CD14-positive monocyte (primary cell): ENCODE measurements at regions not wholly inside any gene's neighbourhood (a gene's known extent, or its start where the extent isn't known, plus 50 kb on each side); places are given as distances from the start of the nearest gene placed in this dataset.

Source experiments
- DNase-seq, 3 donors: peaks; one replicate each; pipeline ENCODE4 v3.0.0-alpha.2; 2011 to 2022
- H2AFZ ChIP-seq: 2 replicates; pipeline ENCODE4 v1.6.0; 2012; ENCODE audit warnings: mild to moderate bottlenecking, low read depth, low read length, inconsistent platforms; ENCODE audit not compliant: insufficient read depth, poor library complexity, severe bottlenecking
- H3K27ac ChIP-seq, 2 donors: 1 replicate in 1 of 2; 2 replicates in 1 of 2; pipeline ENCODE4 v1.5.1; 2012 to 2013; ENCODE audit warnings: low read length in 2 of 2, control low read depth in 1 of 2, inconsistent platforms in 1 of 2, low read depth in 1 of 2, mild to moderate bottlenecking in 1 of 2
- H3K27me3 ChIP-seq, 2 donors: one replicate each; pipeline versions ENCODE4 v1.6.0 to v1.6.1; 2011 to 2013; ENCODE audit warnings: low read length in 2 of 2; ENCODE audit not compliant: control insufficient read depth in 2 of 2, insufficient read depth in 2 of 2
- H3K36me3 ChIP-seq, 2 donors: replicated peaks in 1 of 2; 1 replicate in 1 of 2; 2 replicates in 1 of 2; pipeline versions ENCODE4 v1.5.1 to v1.6.1; 2012 to 2013; ENCODE audit warnings: low read length in 2 of 2, control low read depth in 1 of 2, inconsistent platforms in 1 of 2, mild to moderate bottlenecking in 1 of 2; ENCODE audit not compliant: insufficient read depth in 2 of 2, control insufficient read depth in 1 of 2
- H3K4me1 ChIP-seq, 2 donors: 1 replicate in 1 of 2; 2 replicates in 1 of 2; pipeline versions ENCODE4 v1.5.1 to v1.6.1; 2012 to 2013; ENCODE audit warnings: low read length in 2 of 2, control low read depth in 1 of 2, inconsistent platforms in 1 of 2, mild to moderate bottlenecking in 1 of 2, moderate library complexity in 1 of 2; ENCODE audit not compliant: insufficient read depth in 2 of 2, control insufficient read depth in 1 of 2
- H3K4me2 ChIP-seq: replicated peaks from 2 replicates; pipeline ENCODE3; 2012; ENCODE audit warnings: low read length, moderate library complexity, mild to moderate bottlenecking; ENCODE audit not compliant: poor library complexity, severe bottlenecking; ENCODE audit errors: extremely low read depth
- H3K4me3 ChIP-seq, 3 experiments: fragments of 200-600 bp in 1 of 3; sonication (generic) in 1 of 3; replicated peaks in 1 of 3; 1 replicate in 2 of 3; 2 replicates in 1 of 3; pipeline ENCODE4 v1.5.1; 2011 to 2013; ENCODE audit warnings: low read length in 3 of 3, mild to moderate bottlenecking in 3 of 3, control low read depth in 2 of 3, low read depth in 2 of 3, inconsistent platforms in 1 of 3, moderate library complexity in 1 of 3
- H3K79me2 ChIP-seq: 2 replicates; pipeline ENCODE4 v1.6.0; 2012; ENCODE audit warnings: mild to moderate bottlenecking, control low read depth, inconsistent platforms, low read length, moderate library complexity; ENCODE audit not compliant: insufficient read depth
- H3K9ac ChIP-seq: 2 replicates; pipeline ENCODE4 v1.6.0; 2017; ENCODE audit warnings: low read length, mild to moderate bottlenecking; ENCODE audit not compliant: insufficient read depth, poor library complexity, severe bottlenecking
- H3K9me3 ChIP-seq, 2 donors: replicated peaks in 1 of 2; 1 replicate in 1 of 2; 2 replicates in 1 of 2; pipeline versions ENCODE4 v1.5.1 to v1.6.1; 2012 to 2013; ENCODE audit warnings: low read length in 2 of 2, control low read depth in 1 of 2; ENCODE audit not compliant: control insufficient read depth in 1 of 2, insufficient read depth in 1 of 2
- H4K20me1 ChIP-seq: 2 replicates; pipeline ENCODE4 v1.6.0; 2012; ENCODE audit warnings: mild to moderate bottlenecking, low read length, control low read depth, moderate library complexity; ENCODE audit not compliant: insufficient read depth
- H3K27ac Mint-ChIP-seq, 7 donors: one replicate each; pipeline ENCODE4 v1.8.0; 2020; ENCODE audit warnings: mild to moderate bottlenecking in 7 of 7, mixed read lengths in 7 of 7, moderate library complexity in 6 of 7, inconsistent platforms in 2 of 7
- H3K27me3 Mint-ChIP-seq, 3 donors: one replicate each; pipeline ENCODE4 v1.8.0; 2021 to 2022; ENCODE audit warnings: low read depth in 3 of 3, mild to moderate bottlenecking in 3 of 3, mixed read lengths in 3 of 3, moderate library complexity in 3 of 3, inconsistent platforms in 1 of 3
- H3K36me3 Mint-ChIP-seq, 2 donors: one replicate each; pipeline ENCODE4 v1.8.0; 2020; ENCODE audit warnings: mixed read lengths in 2 of 2, inconsistent platforms in 1 of 2, mild to moderate bottlenecking in 1 of 2
- H3K4me1 Mint-ChIP-seq: one replicate; pipeline ENCODE4 v1.8.0; 2020; ENCODE audit warnings: mild to moderate bottlenecking, mixed read lengths
- H3K4me3 Mint-ChIP-seq, 2 donors: one replicate each; pipeline ENCODE4 v1.8.0; 2020; ENCODE audit warnings: mild to moderate bottlenecking in 2 of 2, mixed read lengths in 2 of 2, moderate library complexity in 1 of 2
- H3K9me3 Mint-ChIP-seq, 7 donors: one replicate each; pipeline ENCODE4 v1.8.0; 2020 to 2022; ENCODE audit warnings: mixed read lengths in 7 of 7, mild to moderate bottlenecking in 6 of 7, moderate library complexity in 6 of 7, inconsistent platforms in 2 of 7
- CTCF ChIP-seq: fragments of 200-600 bp; IDR thresholded peaks from one replicate; pipeline ENCODE4 v1.8.0; 2022; ENCODE audit warnings: antibody characterized with exemption, mild to moderate bottlenecking
- WGBS: methylation state at CpG from one replicate; pipeline ENCODE4 v1.1.5; 2013; ENCODE audit warnings: missing lambda C conversion rate; ENCODE audit not compliant: insufficient coverage; 5-methylcytosine and 5-hydroxymethylcytosine counted together
- intact Hi-C, 2 donors: fragments of 100-400 bp; cut with micrococcal nuclease; formaldehyde crosslinking; loops; one replicate each; pipeline versions ENCODE4 v1.15.0 to v1.15.1; 2023

DNA sequence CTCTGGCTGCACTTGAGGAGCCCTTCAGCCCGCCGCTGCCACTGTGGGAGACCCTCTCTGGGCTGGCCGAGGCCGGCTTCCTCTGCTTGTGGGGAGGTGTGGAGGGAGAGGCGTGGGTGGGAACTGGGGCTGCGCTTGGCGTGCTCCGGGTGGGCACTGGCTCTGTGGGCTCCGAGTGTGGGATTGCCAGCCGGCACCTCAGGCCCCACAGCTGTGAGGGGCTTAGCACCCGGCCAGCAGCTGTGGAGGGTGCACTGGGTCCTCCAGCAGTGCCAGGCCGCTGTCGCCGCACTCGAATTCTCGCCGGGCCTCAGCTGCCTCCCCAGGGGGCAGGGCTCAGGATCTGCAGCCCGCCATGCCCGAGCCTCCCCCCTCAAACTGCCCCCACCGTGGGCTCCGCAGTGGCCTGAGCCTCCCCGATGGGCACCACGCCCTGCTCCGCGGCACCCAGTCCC lies 808.0 kb upstream of the SOX11 start:
- Histone ChIP-seq H3K27me3 (no peaks in the 10 kb centered on the region), H3K4me2 (no peak overlapping the region), H3K4me3 (no peak overlapping the region), H3K36me3 (no peaks in the 10 kb centered on the region), H3K27ac (no peak overlapping the region), H2AFZ (no peak overlapping the region), H4K20me1 (no peaks in the 10 kb centered on the region), H3K9me3 (peaks cover 5 to 23% of the 10 kb centered on the region in 2 donors), H3K9ac (no peak overlapping the region), H3K4me1 (no peaks in the 10 kb centered on the region), H3K79me2 (no peaks in the 10 kb centered on the region)
- H3K27me3 Mint-ChIP-seq = peaks cover 0 to 3% (median 0%) of the 10 kb centered on the region in 3 donors
- intact Hi-C loops = no loop called here
- no peak for TF ChIP-seq CTCF
- 88% methylated on average over 20 of the region's 25 CpGs for WGBS
- no peaks in the 10 kb centered on the region for H3K36me3 Mint-ChIP-seq
- H3K9me3 Mint-ChIP-seq = peaks cover 1 to 17% (median 8%) of the 10 kb centered on the region in 7 donors
- no peak for DNase-seq
- H3K27ac Mint-ChIP-seq = no peak overlapping the region
- H3K4me3 Mint-ChIP-seq = no peak overlapping the region
- H3K4me1 Mint-ChIP-seq = no peaks in the 10 kb centered on the region

GRCh38 chr2:4891394-4891793 lies 800.8 kb upstream of the SOX11 start:
- Histone ChIP-seq H3K9ac (no peak overlapping the region), H3K9me3 (peaks cover 0 to 10% of the 10 kb centered on the region in 2 donors), H3K4me1 (no peaks in the 10 kb centered on the region), H3K27me3 (no peaks in the 10 kb centered on the region), H2AFZ (no peak overlapping the region), H3K36me3 (no peaks in the 10 kb centered on the region), H4K20me1 (no peaks in the 10 kb centered on the region), H3K27ac (no peak overlapping the region), H3K4me3 (no peak overlapping the region), H3K4me2 (no peak overlapping the region), H3K79me2 (no peaks in the 10 kb centered on the region)
- H3K9me3 Mint-ChIP-seq = peaks cover 1 to 10% (median 4%) of the 10 kb centered on the region in 7 donors
- no peak overlapping the region for H3K27ac Mint-ChIP-seq
- H3K36me3 Mint-ChIP-seq = no peaks in the 10 kb centered on the region
- TF ChIP-seq CTCF = no peak
- H3K27me3 Mint-ChIP-seq = peaks cover 0 to 3% (median 0%) of the 10 kb centered on the region in 3 donors
- no peak for DNase-seq
- intact Hi-C loops = no loop called here
- no peaks in the 10 kb centered on the region for H3K4me1 Mint-ChIP-seq
- H3K4me3 Mint-ChIP-seq = no peak overlapping the region
- 86% methylated on average over 1 of the region's 5 CpGs for WGBS
